ENCODE measurements at regions not wholly inside any gene's neighbourhood (a gene's known extent, or its start where the extent isn't known, plus 50 kb on each side); places are given as distances from the start of the nearest gene placed in this dataset.

DNA sequence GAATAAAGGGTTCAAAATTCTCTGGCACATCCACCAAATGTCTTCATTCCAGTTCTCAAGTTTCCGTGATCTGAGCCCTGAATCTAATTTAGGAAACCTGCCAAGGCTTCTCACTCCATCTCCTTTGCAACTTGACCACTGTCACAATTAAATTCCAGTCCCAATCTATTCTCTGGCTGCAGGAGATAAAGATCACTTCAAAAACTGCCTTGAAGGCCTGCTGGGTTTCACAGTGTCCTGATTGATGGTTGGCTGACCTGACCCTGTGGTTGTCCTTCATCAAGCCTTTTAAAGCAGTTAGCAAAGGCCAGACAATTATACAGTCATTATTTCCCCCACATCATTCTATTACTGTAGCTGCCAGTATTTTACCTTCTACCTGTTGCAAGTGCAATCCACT, 60.3 kb upstream of the DNAJC10 start:
- TF ChIP-seq, protein P1, sequence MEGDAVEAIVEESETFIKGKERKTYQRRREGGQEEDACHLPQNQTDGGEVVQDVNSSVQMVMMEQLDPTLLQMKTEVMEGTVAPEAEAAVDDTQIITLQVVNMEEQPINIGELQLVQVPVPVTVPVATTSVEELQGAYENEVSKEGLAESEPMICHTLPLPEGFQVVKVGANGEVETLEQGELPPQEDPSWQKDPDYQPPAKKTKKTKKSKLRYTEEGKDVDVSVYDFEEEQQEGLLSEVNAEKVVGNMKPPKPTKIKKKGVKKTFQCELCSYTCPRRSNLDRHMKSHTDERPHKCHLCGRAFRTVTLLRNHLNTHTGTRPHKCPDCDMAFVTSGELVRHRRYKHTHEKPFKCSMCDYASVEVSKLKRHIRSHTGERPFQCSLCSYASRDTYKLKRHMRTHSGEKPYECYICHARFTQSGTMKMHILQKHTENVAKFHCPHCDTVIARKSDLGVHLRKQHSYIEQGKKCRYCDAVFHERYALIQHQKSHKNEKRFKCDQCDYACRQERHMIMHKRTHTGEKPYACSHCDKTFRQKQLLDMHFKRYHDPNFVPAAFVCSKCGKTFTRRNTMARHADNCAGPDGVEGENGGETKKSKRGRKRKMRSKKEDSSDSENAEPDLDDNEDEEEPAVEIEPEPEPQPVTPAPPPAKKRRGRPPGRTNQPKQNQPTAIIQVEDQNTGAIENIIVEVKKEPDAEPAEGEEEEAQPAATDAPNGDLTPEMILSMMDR (IDR thresholded peaks at IDR 0.05): no peak
- TF ChIP-seq POLR2A (IDR thresholded peaks at IDR 0.05): no peak

All from sigmoid colon (tissue), 3 donors.